CD4-positive, alpha-beta T cell (primary cell): ENCODE measurements at regions not wholly inside any gene's neighbourhood (a gene's known extent, or its start where the extent isn't known, plus 50 kb on each side); places are given as distances from the start of the nearest gene placed in this dataset.

Experiments used
- ATAC-seq: fragments of 200-7000 bp; cut with Tn5 transposase; one replicate; pipeline ENCODE4 v1.10.0; 2022; ENCODE audit warnings: mild to moderate bottlenecking; ENCODE audit not compliant: poor library complexity
- CTCF ChIA-PET: fragments of 350-600 bp; sonication (Branson Sonifier 250); formaldehyde crosslinking; loops from one replicate; lab custom pipeline; 2021; ENCODE audit warnings: antibody characterized with exemption, inconsistent platforms; lab: Charles Lee
- POLR2A ChIA-PET: fragments of 350-600 bp; sonication (Branson Sonifier 250); formaldehyde crosslinking; loops from one replicate; lab custom pipeline; 2021; ENCODE audit warnings: antibody characterized with exemption, inconsistent platforms; lab: Charles Lee
- DNase-seq, 14 experiments: peaks; one replicate each; pipeline ENCODE4 v3.0.0-alpha.2; 2013 to 2020; ENCODE audit warnings: mixed read lengths in 2 of 14
- H3K27ac ChIP-seq, 2 donors: one replicate each; pipeline versions ENCODE4 v1.5.1 to v1.7.0; 2013; ENCODE audit warnings: low read length in 2 of 2, low read depth in 1 of 2, mild to moderate bottlenecking in 1 of 2
- H3K27me3 ChIP-seq, 2 experiments: 1 replicate in 1 of 2; 2 replicates in 1 of 2; pipeline versions ENCODE4 v1.6.1 to v1.7.0; 2013; ENCODE audit warnings: low read length in 2 of 2, control low read depth in 1 of 2, mild to moderate bottlenecking in 1 of 2, moderate library complexity in 1 of 2; ENCODE audit not compliant: insufficient read depth in 2 of 2, control insufficient read depth in 1 of 2
- H3K36me3 ChIP-seq: one replicate; pipeline ENCODE4 v1.6.1; 2013; ENCODE audit warnings: low read length, control low read depth; ENCODE audit not compliant: insufficient read depth
- H3K4me1 ChIP-seq: one replicate; pipeline ENCODE4 v1.6.1; 2013; ENCODE audit warnings: low read length, control low read depth; ENCODE audit not compliant: insufficient read depth
- H3K4me3 ChIP-seq: one replicate; pipeline ENCODE4 v1.5.1; 2013; ENCODE audit warnings: mild to moderate bottlenecking, low read length, moderate library complexity
- H3K9me3 ChIP-seq, 2 experiments: 1 replicate in 1 of 2; 2 replicates in 1 of 2; pipeline versions ENCODE4 v1.6.1 to v1.7.0; 2013; ENCODE audit warnings: low read length in 2 of 2, mild to moderate bottlenecking in 2 of 2, control low read depth in 1 of 2, moderate library complexity in 1 of 2; ENCODE audit not compliant: control insufficient read depth in 1 of 2, insufficient read depth in 1 of 2
- H3K27ac Mint-ChIP-seq: one replicate; pipeline ENCODE4 v1.8.0; 2020; ENCODE audit warnings: mixed read lengths
- H3K27me3 Mint-ChIP-seq: one replicate; pipeline ENCODE4 v1.8.0; 2021; ENCODE audit warnings: mixed read lengths
- H3K36me3 Mint-ChIP-seq: one replicate; pipeline ENCODE4 v1.8.0; 2021; ENCODE audit warnings: low read depth, mixed read lengths
- H3K4me1 Mint-ChIP-seq: one replicate; pipeline ENCODE4 v1.8.0; 2021; ENCODE audit warnings: low read depth, mixed read lengths
- H3K4me3 Mint-ChIP-seq: one replicate; pipeline ENCODE4 v1.8.0; 2020; ENCODE audit warnings: mild to moderate bottlenecking, mixed read lengths
- H3K9me3 Mint-ChIP-seq: one replicate; pipeline ENCODE4 v1.8.0; 2020; ENCODE audit warnings: mixed read lengths
- CTCF ChIP-seq: fragments of 200-600 bp; IDR thresholded peaks from one replicate; pipeline ENCODE4 v1.8.0; 2022; ENCODE audit warnings: antibody characterized with exemption, mild to moderate bottlenecking
- intact Hi-C, 2 experiments: fragments of 100-400 bp; cut with DNase I in 1 of 2; cut with micrococcal nuclease in 1 of 2; formaldehyde crosslinking; loops; one replicate each; pipeline versions ENCODE4 v1.15.1 to v1.9.0; 2023 to 2025; cut with DNase I, micrococcal nuclease

DNA sequence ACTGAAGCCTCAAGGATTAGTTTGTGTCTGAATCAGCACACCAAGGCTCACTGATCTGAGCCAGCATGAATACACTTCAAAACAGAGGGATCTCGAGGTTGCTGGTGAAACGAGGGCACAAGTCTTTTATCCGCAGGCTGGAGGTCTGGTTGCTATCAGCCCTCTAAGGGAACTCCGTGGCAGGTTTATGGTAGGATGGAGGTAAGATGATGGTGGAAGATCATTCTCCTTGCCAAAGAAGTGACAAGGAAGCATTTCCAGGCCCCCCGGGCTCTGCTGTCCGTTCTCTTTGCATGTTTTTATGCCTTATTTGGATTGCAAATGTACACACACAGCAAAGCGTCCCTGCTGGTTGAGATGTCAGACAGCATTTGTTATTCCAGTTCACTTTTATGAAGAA is 268.3 kb downstream of the ARHGAP12 start:
- intact Hi-C loops = no loop called here
- Mint-ChIP-seq H3K27ac (no peak overlapping the region), H3K36me3 (no peaks in the 10 kb centered on the region), H3K27me3 (peaks cover 14% of the 10 kb centered on the region), H3K4me3 (no peak overlapping the region), H3K4me1 (no peaks in the 10 kb centered on the region), H3K9me3 (no peaks in the 10 kb centered on the region)
- ChIA-PET POLR2A (no interaction called here), CTCF (no interaction called here)
- DNase-seq (no peak), ATAC-seq (no peak)
- Histone ChIP-seq H3K27ac (no peak overlapping the region), H3K36me3 (no peaks in the 10 kb centered on the region), H3K4me1 (no peaks in the 10 kb centered on the region), H3K4me3 (no peak overlapping the region), H3K9me3 (no peaks in the 10 kb centered on the region), H3K27me3 (no peaks in the 10 kb centered on the region)
- no peak for TF ChIP-seq CTCF

DNA sequence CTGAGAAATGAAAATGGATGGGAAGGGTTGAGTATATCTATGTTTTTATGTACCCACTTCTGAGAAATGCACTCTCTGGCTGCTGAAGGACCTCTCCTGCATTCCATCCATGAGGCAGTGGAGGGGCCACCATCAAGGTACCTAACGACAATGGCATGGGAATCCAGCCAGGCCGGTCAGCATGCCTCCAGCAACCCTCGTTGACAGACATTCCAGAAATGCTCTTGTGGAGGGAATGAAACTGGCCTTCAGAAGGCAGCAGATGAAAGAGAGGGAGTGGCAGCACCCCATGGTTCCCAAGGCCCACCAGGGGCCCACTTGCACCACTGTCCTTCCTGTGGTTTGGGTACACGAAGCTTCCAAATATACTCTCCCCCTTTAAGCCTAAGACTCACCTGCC is 269.0 kb downstream of the ARHGAP12 start:
- Histone ChIP-seq H3K27me3 (no peaks in the 10 kb centered on the region), H3K27ac (no peak overlapping the region), H3K9me3 (no peaks in the 10 kb centered on the region), H3K4me3 (no peak overlapping the region), H3K36me3 (no peaks in the 10 kb centered on the region), H3K4me1 (no peaks in the 10 kb centered on the region)
- intact Hi-C loops = no loop called here
- Mint-ChIP-seq H3K9me3 (no peaks in the 10 kb centered on the region), H3K4me1 (no peaks in the 10 kb centered on the region), H3K36me3 (no peaks in the 10 kb centered on the region), H3K4me3 (no peak overlapping the region), H3K27ac (no peak overlapping the region), H3K27me3 (peaks cover 14% of the 10 kb centered on the region)
- DNase-seq (no peak), ATAC-seq (no peak)
- ChIA-PET CTCF (no interaction called here), POLR2A (no interaction called here)
- no peak for TF ChIP-seq CTCF

DNA sequence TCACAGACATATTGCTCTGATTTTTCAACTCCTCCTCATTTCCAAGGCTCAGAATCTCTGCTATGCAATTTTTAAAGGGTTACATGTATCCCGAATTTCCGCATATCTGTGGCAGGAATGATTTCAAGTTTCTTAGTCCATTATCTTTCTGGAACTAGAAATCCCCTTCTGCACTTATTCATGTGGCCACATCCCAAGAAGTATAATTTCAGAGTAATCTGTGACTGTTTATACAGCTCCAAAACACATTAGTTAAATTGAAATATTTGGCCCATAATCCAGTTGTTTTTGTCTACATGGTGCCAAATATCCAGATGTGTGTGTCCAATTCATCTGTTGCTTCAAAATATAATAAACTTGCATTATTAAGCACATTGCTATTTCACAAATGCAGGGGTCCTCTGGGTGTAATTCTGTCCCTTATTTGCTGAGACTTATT is 271.2 kb downstream of the ARHGAP12 start:
- Mint-ChIP-seq H3K27ac (no peak overlapping the region), H3K4me3 (no peak overlapping the region), H3K9me3 (no peaks in the 10 kb centered on the region), H3K4me1 (no peaks in the 10 kb centered on the region), H3K36me3 (no peaks in the 10 kb centered on the region), H3K27me3 (peaks cover 14% of the 10 kb centered on the region)
- H3K4me1 ChIP-seq = no peaks in the 10 kb centered on the region
- intact Hi-C loops = no loop called here
- ChIA-PET POLR2A (no interaction called here), CTCF (no interaction called here)
- H3K36me3 ChIP-seq = no peaks in the 10 kb centered on the region
- DNase-seq (no peak), ATAC-seq (no peak)
- H3K4me3 ChIP-seq = no peak overlapping the region
- no peaks in the 10 kb centered on the region for H3K27me3 ChIP-seq
- TF ChIP-seq CTCF = no peak
- H3K9me3 ChIP-seq = no peaks in the 10 kb centered on the region
- H3K27ac ChIP-seq = no peak overlapping the region
